BJ (cell line): ENCODE measurements at regions not wholly inside any gene's neighbourhood (a gene's known extent, or its start where the extent isn't known, plus 50 kb on each side); places are given as distances from the start of the nearest gene placed in this dataset.

Experiments used
- CTCF ChIA-PET: fragments of 350-600 bp; formaldehyde crosslinking; extraction: SDS; loops from one replicate; lab custom pipeline; 2021; ENCODE audit warnings: antibody characterized with exemption, inconsistent platforms; lab: Yijun Ruan, JAX
- POLR2A ChIA-PET: fragments of 300-600 bp; sonication (Branson Sonifier 250); formaldehyde crosslinking; extraction: SDS; loops from one replicate; lab custom pipeline; 2021; ENCODE audit warnings: antibody characterized with exemption; lab: Charles Lee
- DNase-seq: peaks from one replicate; pipeline ENCODE4 v3.0.0-alpha.2; 2011; ENCODE audit warnings: low read depth
- H3K27me3 ChIP-seq: 2 replicates; pipeline ENCODE4 v1.6.0; 2011; ENCODE audit warnings: low read length; ENCODE audit not compliant: control insufficient read depth, insufficient read depth
- H3K36me3 ChIP-seq: 2 replicates; pipeline ENCODE4 v1.5.1; 2011; ENCODE audit warnings: low read length; ENCODE audit not compliant: control insufficient read depth, insufficient read depth
- H3K4me3 ChIP-seq: 2 replicates; pipeline ENCODE4 v1.5.1; 2011; ENCODE audit warnings: low read depth, mild to moderate bottlenecking, control low read depth, low read length
- TF ChIP-seq, protein P1 (sequence below): IDR thresholded peaks from 2 replicates; pipeline ENCODE4 v1.5.1; 2011; ENCODE audit warnings: low read depth, mild to moderate bottlenecking, control low read depth, inconsistent platforms, low read length, moderate library complexity; ENCODE audit not compliant: insufficient read depth

DNA sequence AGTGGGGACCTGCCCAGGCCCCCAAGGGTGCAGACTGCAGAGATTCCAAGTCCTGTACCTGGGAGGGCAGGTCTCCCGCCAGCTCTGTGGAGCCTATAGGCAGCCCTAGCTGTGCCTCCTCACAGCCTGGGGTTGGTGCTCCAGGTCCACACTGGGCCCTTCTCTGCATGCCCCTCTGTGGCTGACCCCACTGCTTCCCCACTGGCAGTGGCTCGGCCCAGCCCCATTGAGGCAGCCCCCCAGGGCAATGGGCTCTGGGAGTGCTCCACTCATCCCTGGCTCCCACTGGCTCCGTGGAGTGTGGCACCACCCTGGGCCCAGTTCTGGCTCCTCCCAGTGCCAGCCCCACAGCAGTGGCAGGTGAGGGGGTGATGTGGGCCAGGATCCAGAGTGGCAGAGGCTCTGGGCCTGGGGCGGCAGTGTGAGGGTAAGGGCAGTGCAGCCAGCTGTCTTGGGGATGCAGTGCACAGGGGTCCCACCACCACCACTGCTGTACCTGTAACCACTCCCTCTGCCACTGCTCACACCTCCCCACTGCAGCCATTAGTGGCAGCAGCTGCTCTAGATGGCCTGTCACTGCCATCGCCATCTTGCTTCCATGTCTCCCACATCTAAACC is 312.2 kb downstream of the GPM6A start:
- TF ChIP-seq, protein P1, sequence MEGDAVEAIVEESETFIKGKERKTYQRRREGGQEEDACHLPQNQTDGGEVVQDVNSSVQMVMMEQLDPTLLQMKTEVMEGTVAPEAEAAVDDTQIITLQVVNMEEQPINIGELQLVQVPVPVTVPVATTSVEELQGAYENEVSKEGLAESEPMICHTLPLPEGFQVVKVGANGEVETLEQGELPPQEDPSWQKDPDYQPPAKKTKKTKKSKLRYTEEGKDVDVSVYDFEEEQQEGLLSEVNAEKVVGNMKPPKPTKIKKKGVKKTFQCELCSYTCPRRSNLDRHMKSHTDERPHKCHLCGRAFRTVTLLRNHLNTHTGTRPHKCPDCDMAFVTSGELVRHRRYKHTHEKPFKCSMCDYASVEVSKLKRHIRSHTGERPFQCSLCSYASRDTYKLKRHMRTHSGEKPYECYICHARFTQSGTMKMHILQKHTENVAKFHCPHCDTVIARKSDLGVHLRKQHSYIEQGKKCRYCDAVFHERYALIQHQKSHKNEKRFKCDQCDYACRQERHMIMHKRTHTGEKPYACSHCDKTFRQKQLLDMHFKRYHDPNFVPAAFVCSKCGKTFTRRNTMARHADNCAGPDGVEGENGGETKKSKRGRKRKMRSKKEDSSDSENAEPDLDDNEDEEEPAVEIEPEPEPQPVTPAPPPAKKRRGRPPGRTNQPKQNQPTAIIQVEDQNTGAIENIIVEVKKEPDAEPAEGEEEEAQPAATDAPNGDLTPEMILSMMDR, result no peak
- H3K36me3 ChIP-seq, result no peaks in the 10 kb centered on the region
- H3K27me3 ChIP-seq, result no peaks in the 10 kb centered on the region
- no peak for DNase-seq
- no peak overlapping the region for H3K4me3 ChIP-seq
- ChIA-PET CTCF (no interaction called here), POLR2A (no interaction called here)

DNA sequence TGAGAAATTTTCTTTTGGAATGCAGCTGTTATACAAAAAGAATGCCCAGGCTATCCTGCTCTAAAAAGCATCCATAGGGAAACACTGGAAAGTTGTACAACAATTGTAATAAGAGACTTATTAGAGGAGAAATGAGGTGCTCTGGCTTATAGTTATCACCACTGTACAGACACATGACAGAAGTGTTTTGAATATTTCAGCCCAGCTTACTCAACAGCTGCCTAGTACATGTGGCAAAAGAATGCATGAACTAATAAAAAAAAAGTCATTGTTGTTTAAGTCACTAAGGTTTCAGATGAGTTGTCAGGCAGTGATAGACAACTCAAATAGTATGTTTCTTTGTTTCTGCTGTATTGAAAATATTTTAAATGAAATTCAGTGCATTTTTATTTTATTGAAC is 307.7 kb downstream of the GPM6A start:
- TF ChIP-seq, protein P1, result no peak
- no peaks in the 10 kb centered on the region for H3K27me3 ChIP-seq
- POLR2A ChIA-PET, result no interaction called here
- CTCF ChIA-PET, result no interaction called here
- no peaks in the 10 kb centered on the region for H3K36me3 ChIP-seq
- DNase-seq, result no peak
- no peak overlapping the region for H3K4me3 ChIP-seq

DNA sequence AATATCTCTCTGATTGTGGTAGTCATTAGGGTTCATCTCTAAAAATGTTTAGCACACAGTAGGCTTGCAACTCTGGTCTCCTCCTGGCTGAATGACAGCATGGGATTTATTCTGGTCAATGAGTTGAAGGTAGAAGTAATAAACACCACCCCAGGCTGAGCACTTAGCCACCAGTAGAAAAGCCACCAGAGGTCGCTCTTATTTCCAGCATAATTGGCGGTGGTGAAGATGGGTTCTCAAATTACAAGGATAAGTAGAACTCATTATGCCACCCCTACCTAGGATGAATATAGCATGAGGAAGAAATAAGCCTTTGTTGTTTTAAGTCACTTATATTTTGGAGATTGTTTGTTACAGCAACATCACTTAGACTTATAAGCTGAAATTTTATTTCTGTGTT is 302.7 kb downstream of the GPM6A start:
- CTCF ChIA-PET, result no interaction called here
- Histone ChIP-seq H3K4me3 (no peak overlapping the region), H3K27me3 (no peaks in the 10 kb centered on the region), H3K36me3 (no peaks in the 10 kb centered on the region)
- POLR2A ChIA-PET, result no interaction called here
- DNase-seq, result no peak
- TF ChIP-seq, protein P1, result no peak

DNA sequence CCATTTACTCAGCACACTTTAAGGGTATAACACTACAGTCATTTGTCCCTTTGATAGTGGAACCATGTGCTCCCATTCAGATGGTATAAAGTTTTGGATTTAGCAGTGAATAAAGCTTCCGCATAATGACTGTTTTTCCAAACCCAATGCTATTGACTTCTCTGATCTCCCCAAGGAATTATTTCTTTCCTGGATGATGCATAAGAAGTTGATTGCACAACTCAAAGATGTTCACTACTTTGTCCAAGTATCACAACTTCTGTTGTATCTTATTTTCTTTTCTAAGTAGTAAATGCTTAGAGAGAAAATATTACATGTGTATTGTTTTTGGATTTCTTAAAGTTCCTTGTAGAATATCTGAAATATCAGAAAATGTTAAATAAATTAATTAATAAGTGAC is 300.2 kb downstream of the GPM6A start:
- no peak overlapping the region for H3K4me3 ChIP-seq
- ChIA-PET CTCF (no interaction called here), POLR2A (no interaction called here)
- no peak for DNase-seq
- no peaks in the 10 kb centered on the region for H3K27me3 ChIP-seq
- TF ChIP-seq, protein P1, result no peak
- H3K36me3 ChIP-seq, result no peaks in the 10 kb centered on the region

DNA sequence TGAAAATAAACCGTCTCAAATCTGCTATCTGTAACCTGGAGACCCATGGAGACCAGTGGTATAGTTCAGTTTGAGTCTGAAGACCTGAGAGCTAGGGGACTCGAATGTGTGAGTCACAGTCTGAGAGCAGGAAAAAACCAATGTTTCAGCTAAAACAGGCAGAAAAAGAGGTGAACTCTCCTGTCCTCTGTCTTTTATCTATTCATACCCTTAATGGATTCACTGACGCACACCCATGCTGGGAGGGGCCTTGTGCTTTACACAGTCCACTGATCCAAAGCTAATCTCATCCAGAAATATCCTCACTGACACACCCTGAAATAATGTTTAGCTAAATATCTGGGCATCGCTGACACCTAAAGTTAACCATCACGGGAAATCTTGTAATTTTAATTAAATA is 297.9 kb downstream of the GPM6A start:
- Histone ChIP-seq H3K4me3 (no peak overlapping the region), H3K36me3 (no peaks in the 10 kb centered on the region), H3K27me3 (no peaks in the 10 kb centered on the region)
- DNase-seq, result no peak
- CTCF ChIA-PET, result no interaction called here
- POLR2A ChIA-PET, result no interaction called here
- TF ChIP-seq, protein P1, result no peak
